ENCODE measurements at regions not wholly inside any gene's neighbourhood (a gene's known extent, or its start where the extent isn't known, plus 50 kb on each side); places are given as distances from the start of the nearest gene placed in this dataset.

- no peak for FAIRE-seq
- no peaks in the 10 kb centered on the region for H3K27me3 ChIP-seq (ENCODE audit: control insufficient read depth, insufficient read depth, low read length)
- no peak for TF ChIP-seq CTCF (IDR thresholded peaks at IDR 0.05; ENCODE audit: insufficient read depth, low read length, severe bottlenecking)
These were observed 275.1 kb upstream of the CDH4 start for GRCh38 chr20:60976913-60977312.

DNA sequence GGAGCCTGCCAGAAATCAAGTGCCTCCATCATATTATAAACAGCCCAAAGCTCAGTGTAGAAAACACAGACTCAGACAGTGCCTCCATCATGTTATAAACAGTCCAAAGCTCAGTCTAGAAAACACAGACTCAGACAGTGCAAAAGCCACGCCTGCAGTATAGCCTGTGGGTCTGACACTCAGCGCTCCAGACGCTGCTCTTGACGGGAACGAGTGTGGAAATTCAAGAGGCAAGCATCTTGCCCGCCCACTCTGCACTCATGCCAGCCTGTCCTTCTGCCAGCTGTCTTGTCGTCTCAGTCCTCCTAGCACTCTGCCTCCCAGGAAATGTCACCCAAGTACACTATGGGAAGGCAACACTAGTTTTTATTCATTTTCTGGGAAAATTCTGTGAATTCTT is 274.2 kb upstream of the CDH4 start:
- TF ChIP-seq CTCF (IDR thresholded peaks at IDR 0.05; ENCODE audit: insufficient read depth, low read length, severe bottlenecking): no peak
- Histone ChIP-seq H3K36me3 (ENCODE audit: control insufficient read depth, insufficient read depth, low read length) (no peaks in the 10 kb centered on the region), H3K4me3 (ENCODE audit: low read depth, low read length) (no peak overlapping the region), H3K27me3 (ENCODE audit: control insufficient read depth, insufficient read depth, low read length) (no peaks in the 10 kb centered on the region)
- no peak for DNase-seq (ENCODE audit: low read depth)
- no peak for FAIRE-seq

More at GRCh38 chr20:60976913-60977312, 275.1 kb upstream of the CDH4 start:
- no peak for DNase-seq (ENCODE audit: low read depth)
- no peaks in the 10 kb centered on the region for H3K36me3 ChIP-seq (ENCODE audit: control insufficient read depth, insufficient read depth, low read length)
- H3K4me3 ChIP-seq (ENCODE audit: low read depth, low read length): no peak overlapping the region

- no peaks in the 10 kb centered on the region for H3K27me3 ChIP-seq (ENCODE audit: control insufficient read depth, insufficient read depth, low read length)
- H3K4me3 ChIP-seq (ENCODE audit: low read depth, low read length): no peak overlapping the region
- FAIRE-seq (no peak), DNase-seq (ENCODE audit: low read depth) (no peak)
- H3K36me3 ChIP-seq (ENCODE audit: control insufficient read depth, insufficient read depth, low read length): no peaks in the 10 kb centered on the region
- no peak for TF ChIP-seq CTCF (IDR thresholded peaks at IDR 0.05; ENCODE audit: insufficient read depth, low read length, severe bottlenecking)
These were observed 267.4 kb upstream of the CDH4 start for GRCh38 chr20:60984666-60985065.

GRCh38 chr20:60986506-60987156 is 265.4 kb upstream of the CDH4 start:
- Histone ChIP-seq H3K36me3 (ENCODE audit: control insufficient read depth, insufficient read depth, low read length) (no peaks in the 10 kb centered on the region), H3K27me3 (ENCODE audit: control insufficient read depth, insufficient read depth, low read length) (no peaks in the 10 kb centered on the region), H3K4me3 (ENCODE audit: low read depth, low read length) (no peak overlapping the region)
- DNase-seq (ENCODE audit: low read depth) (no peak), FAIRE-seq (no peak)
- no peak for TF ChIP-seq CTCF (IDR thresholded peaks at IDR 0.05; ENCODE audit: insufficient read depth, low read length, severe bottlenecking)

DNA sequence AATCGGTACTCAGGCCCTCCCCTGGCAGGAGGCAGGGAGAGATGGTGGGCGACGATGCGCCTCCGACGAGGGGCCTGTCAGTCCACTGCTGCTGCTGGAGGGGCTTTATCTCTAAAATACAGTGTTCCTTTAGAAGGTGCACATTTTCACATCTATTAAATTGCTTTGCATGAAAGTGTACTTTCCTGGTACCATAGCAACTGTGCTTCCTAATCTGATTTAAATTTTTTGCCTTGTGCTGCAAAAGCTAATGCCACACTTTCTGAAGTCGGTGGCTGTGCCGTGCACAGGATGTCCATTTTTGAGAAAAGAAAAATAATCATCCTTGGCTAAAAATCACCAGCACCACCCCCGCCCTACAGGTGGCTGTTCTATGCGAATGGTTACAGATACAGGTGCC is 262.0 kb upstream of the CDH4 start:
- TF ChIP-seq CTCF (IDR thresholded peaks at IDR 0.05; ENCODE audit: insufficient read depth, low read length, severe bottlenecking): no peak
- FAIRE-seq: no peak

GRCh38 chr20:60990643-60991042 is 261.4 kb upstream of the CDH4 start:
- DNase-seq (ENCODE audit: low read depth) (no peak), FAIRE-seq (no peak)
- Histone ChIP-seq H3K4me3 (ENCODE audit: low read depth, low read length) (no peak overlapping the region), H3K27me3 (ENCODE audit: control insufficient read depth, insufficient read depth, low read length) (no peaks in the 10 kb centered on the region), H3K36me3 (ENCODE audit: control insufficient read depth, insufficient read depth, low read length) (no peaks in the 10 kb centered on the region)
- TF ChIP-seq CTCF (IDR thresholded peaks at IDR 0.05; ENCODE audit: insufficient read depth, low read length, severe bottlenecking): no peak

More for the DNA sequence above, 262.0 kb upstream of the CDH4 start:
- Histone ChIP-seq H3K27me3 (ENCODE audit: control insufficient read depth, insufficient read depth, low read length) (no peaks in the 10 kb centered on the region), H3K36me3 (ENCODE audit: control insufficient read depth, insufficient read depth, low read length) (no peaks in the 10 kb centered on the region), H3K4me3 (ENCODE audit: low read depth, low read length) (no peak overlapping the region)
- no peak for DNase-seq (ENCODE audit: low read depth)
